KMS-11 (cell line): ENCODE measurements at regions not wholly inside any gene's neighbourhood (a gene's known extent, or its start where the extent isn't known, plus 50 kb on each side); places are given as distances from the start of the nearest gene placed in this dataset.

Experiments used
- H2AFZ ChIP-seq: fragments of 200-600 bp; sonication (generic); 2 replicates; pipeline ENCODE4 v1.6.1; 2016; ENCODE audit warnings: antibody characterized with exemption, mixed run types, low read depth
- H3K27ac ChIP-seq: fragments of 200-600 bp; sonication (generic); 2 replicates; pipeline ENCODE4 v1.6.1; 2016; ENCODE audit warnings: mild to moderate bottlenecking, mixed run types
- H3K27me3 ChIP-seq: fragments of 200-600 bp; sonication (generic); 2 replicates; pipeline ENCODE4 v1.6.1; 2017; ENCODE audit warnings: mild to moderate bottlenecking, low read depth, mixed run types, moderate library complexity; ENCODE audit not compliant: insufficient read depth
- H3K36me3 ChIP-seq: fragments of 200-600 bp; sonication (generic); 2 replicates; pipeline ENCODE4 v1.6.1; 2017; ENCODE audit warnings: mild to moderate bottlenecking, mixed run types; ENCODE audit not compliant: insufficient read depth
- H3K4me1 ChIP-seq: fragments of 200-600 bp; sonication (generic); 2 replicates; pipeline ENCODE4 v1.6.1; 2016; ENCODE audit warnings: mild to moderate bottlenecking, low read depth, mixed run types; ENCODE audit not compliant: poor library complexity, severe bottlenecking
- H3K4me2 ChIP-seq: fragments of 200-600 bp; sonication (generic); 2 replicates; pipeline ENCODE4 v1.7.0; 2016; ENCODE audit warnings: mild to moderate bottlenecking, mixed run types
- H3K4me3 ChIP-seq: fragments of 200-600 bp; sonication (generic); IDR thresholded peaks from 2 replicates; pipeline ENCODE4 v1.6.1; 2017; ENCODE audit warnings: low read depth, low read length, mixed read lengths; ENCODE audit not compliant: insufficient read depth
- H3K79me2 ChIP-seq: fragments of 200-600 bp; sonication (generic); 2 replicates; pipeline ENCODE4 v1.6.1; 2016; ENCODE audit warnings: low read depth, mixed run types; ENCODE audit not compliant: insufficient read depth
- H3K9ac ChIP-seq: fragments of 200-600 bp; sonication (generic); 2 replicates; pipeline ENCODE4 v1.6.1; 2016; ENCODE audit warnings: mild to moderate bottlenecking, mixed run types
- H4K20me1 ChIP-seq: fragments of 200-600 bp; sonication (generic); 2 replicates; pipeline ENCODE4 v1.6.1; 2016; ENCODE audit warnings: mild to moderate bottlenecking, mixed run types; ENCODE audit not compliant: insufficient read depth
- CTCF ChIP-seq: fragments of 200-600 bp; sonication (generic); conservative IDR thresholded peaks from 2 replicates; pipeline ENCODE4 v1.6.1; 2017; ENCODE audit warnings: low read depth, mild to moderate bottlenecking, antibody characterized with exemption, low read length, moderate library complexity, mixed read lengths

GRCh38 chr19:28008695-28009094 lies 1204.3 kb downstream of the UQCRFS1 start:
- no peaks in the 10 kb centered on the region for H3K27me3 ChIP-seq
- no peaks in the 10 kb centered on the region for H4K20me1 ChIP-seq
- no peaks in the 10 kb centered on the region for H3K4me1 ChIP-seq
- no peak overlapping the region for H2AFZ ChIP-seq
- no peak overlapping the region for H3K9ac ChIP-seq
- TF ChIP-seq CTCF, result no peak
- H3K4me3 ChIP-seq, result no peak overlapping the region
- H3K36me3 ChIP-seq, result no peaks in the 10 kb centered on the region
- no peak overlapping the region for H3K27ac ChIP-seq
- no peaks in the 10 kb centered on the region for H3K79me2 ChIP-seq
- H3K4me2 ChIP-seq, result no peak overlapping the region

DNA sequence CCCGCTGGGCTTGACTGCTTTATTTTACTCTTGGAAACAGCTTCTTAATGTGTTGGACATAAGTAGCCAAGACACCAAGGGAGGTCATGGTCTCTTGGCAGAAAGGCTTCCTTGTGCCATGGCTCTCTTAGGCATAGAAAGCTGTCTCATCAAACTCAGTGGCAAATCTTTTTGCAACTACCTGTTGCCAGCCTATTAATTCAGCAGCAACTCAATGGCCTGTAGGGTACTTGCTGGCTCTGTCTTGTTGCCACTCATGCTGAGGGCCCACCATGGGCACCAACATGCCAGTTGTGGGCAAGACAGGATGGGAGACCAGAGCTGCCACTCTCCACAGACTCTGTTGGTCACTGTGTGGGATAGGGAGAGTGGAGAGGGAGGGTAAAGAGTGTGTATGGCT lies 1209.4 kb downstream of the UQCRFS1 start:
- H4K20me1 ChIP-seq, result no peaks in the 10 kb centered on the region
- H3K4me1 ChIP-seq, result no peaks in the 10 kb centered on the region
- H3K79me2 ChIP-seq, result no peaks in the 10 kb centered on the region
- TF ChIP-seq CTCF, result no peak
- no peaks in the 10 kb centered on the region for H3K27me3 ChIP-seq
- no peak overlapping the region for H3K4me3 ChIP-seq
- no peak overlapping the region for H3K9ac ChIP-seq
- H3K27ac ChIP-seq, result no peak overlapping the region
- no peaks in the 10 kb centered on the region for H3K36me3 ChIP-seq
- no peak overlapping the region for H2AFZ ChIP-seq
- H3K4me2 ChIP-seq, result no peak overlapping the region

DNA sequence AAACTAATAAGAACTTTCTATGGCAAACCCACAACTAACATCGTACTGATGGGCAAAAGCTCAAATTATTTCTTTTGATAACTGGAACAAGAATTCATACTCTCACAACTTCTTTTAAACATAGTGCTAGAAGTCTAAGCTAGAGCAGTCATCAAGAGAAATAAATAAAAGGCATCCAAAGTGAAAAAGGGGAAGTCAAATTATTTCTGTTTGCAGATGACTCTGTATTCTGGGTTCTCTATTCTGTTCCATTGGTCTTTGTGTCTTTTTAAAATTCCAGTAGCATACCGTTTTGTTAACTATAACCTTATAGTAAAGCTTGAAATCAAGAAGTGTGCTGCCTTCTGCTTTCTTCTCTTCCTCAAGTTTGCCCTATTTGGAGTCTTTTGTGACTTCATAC lies 1215.9 kb downstream of the UQCRFS1 start:
- Histone ChIP-seq H2AFZ (no peak overlapping the region), H3K4me3 (no peak overlapping the region), H3K4me2 (no peak overlapping the region), H3K9ac (no peak overlapping the region), H3K36me3 (no peaks in the 10 kb centered on the region), H3K27me3 (no peaks in the 10 kb centered on the region), H4K20me1 (no peaks in the 10 kb centered on the region; the same call in 1 of the 2 replicates), H3K27ac (no peak overlapping the region), H3K4me1 (no peaks in the 10 kb centered on the region), H3K79me2 (no peaks in the 10 kb centered on the region)
- no peak for TF ChIP-seq CTCF

DNA sequence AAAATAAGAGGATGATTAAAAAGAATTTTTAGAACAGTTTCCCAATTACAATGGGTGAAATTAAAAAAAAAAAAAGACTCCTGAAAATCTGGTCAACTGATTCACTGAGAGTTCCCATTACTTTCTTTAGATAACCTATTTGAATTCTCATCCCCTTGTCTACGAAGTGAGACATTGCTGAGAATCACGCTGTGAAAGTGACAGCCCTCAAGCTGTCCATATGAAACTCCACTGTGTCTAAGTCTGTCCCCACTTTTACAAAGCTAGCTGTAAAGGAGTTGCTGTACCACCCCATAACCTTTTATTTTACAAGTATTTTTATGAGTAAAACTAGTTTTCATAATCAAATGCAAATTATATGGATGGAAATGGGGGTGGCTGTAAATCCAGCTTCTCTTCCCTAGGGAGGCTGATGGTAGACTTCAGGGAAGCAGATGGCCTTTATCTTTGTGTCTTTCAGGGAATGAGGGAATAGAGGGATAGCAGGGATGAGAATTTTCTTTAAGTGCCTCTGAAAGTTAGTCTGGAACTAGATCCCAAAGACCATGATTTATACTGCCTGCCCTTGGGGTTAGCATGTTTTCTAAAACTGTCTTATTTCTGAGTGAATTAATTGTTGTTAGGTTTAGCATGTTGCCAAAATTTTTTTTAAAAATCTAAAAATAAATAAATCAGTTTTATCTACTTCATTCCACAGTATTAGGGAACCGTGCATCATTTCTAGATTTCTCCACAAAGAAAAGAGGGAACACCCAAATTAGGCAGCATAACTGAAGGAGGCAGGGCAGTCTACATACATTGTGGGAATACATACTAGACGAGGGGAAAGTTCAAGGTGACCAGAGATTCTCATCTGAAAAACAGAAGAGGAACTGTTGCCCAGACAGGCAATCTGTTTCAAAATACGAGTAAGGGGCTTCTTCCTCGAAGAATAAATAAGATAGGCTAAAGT lies 1219.1 kb downstream of the UQCRFS1 start:
- Histone ChIP-seq H3K27ac (no peak overlapping the region), H4K20me1 (no peaks in the 10 kb centered on the region; the same call in 1 of the 2 replicates), H3K4me1 (no peaks in the 10 kb centered on the region), H3K27me3 (no peaks in the 10 kb centered on the region), H3K9ac (no peak overlapping the region), H2AFZ (no peak overlapping the region), H3K4me2 (no peak overlapping the region), H3K36me3 (no peaks in the 10 kb centered on the region), H3K4me3 (no peak overlapping the region), H3K79me2 (no peaks in the 10 kb centered on the region)
- TF ChIP-seq CTCF, result no peak
